ENCODE measurements at regions not wholly inside any gene's neighbourhood (a gene's known extent, or its start where the extent isn't known, plus 50 kb on each side); places are given as distances from the start of the nearest gene placed in this dataset.

GRCh38 chr17:11151818-11152425, 89.1 kb upstream of the SHISA6 start:
- no peak for TF ChIP-seq CTCF (IDR thresholded peaks at IDR 0.05)
- no peak for TF ChIP-seq POLR2A (IDR thresholded peaks at IDR 0.05)

Measured in testis (tissue), 2 donors.